Neuronal stem cell (in vitro differentiated cells): ENCODE measurements at regions not wholly inside any gene's neighbourhood (a gene's known extent, or its start where the extent isn't known, plus 50 kb on each side); places are given as distances from the start of the nearest gene placed in this dataset.

ENCODE experiments used
- DNase-seq: peaks from one replicate; pipeline ENCODE4 v3.0.0-alpha.2; 2013; ENCODE audit warnings: low spot score
- H2AFZ ChIP-seq: one replicate; pipeline ENCODE4 v1.6.1; 2013; ENCODE audit warnings: mild to moderate bottlenecking, low read length, inconsistent platforms
- H2AK5ac ChIP-seq: 2 replicates; pipeline ENCODE4 v1.6.1; 2013; ENCODE audit warnings: low read depth, mild to moderate bottlenecking, inconsistent platforms, low read length, moderate library complexity, mixed read lengths
- H2BK120ac ChIP-seq: 2 replicates; pipeline ENCODE4 v1.6.1; 2013; ENCODE audit warnings: low read depth, mild to moderate bottlenecking, inconsistent platforms, low read length, moderate library complexity, mixed read lengths
- H2BK12ac ChIP-seq: one replicate; pipeline ENCODE4 v1.6.1; 2013; ENCODE audit warnings: low read length, inconsistent platforms
- H2BK15ac ChIP-seq: 2 replicates; pipeline ENCODE4 v1.6.1; 2013; ENCODE audit warnings: mild to moderate bottlenecking, low read length, inconsistent platforms, mixed read lengths
- H2BK5ac ChIP-seq: one replicate; pipeline ENCODE4 v1.6.1; 2013; ENCODE audit warnings: inconsistent platforms, mild to moderate bottlenecking, low read length, moderate library complexity
- H3K14ac ChIP-seq: one replicate; pipeline ENCODE4 v1.6.1; 2013; ENCODE audit warnings: low read length, inconsistent platforms
- H3K18ac ChIP-seq: 2 replicates; pipeline ENCODE4 v1.6.1; 2013; ENCODE audit warnings: low read length, inconsistent platforms
- H3K23ac ChIP-seq: 2 replicates; pipeline ENCODE4 v1.6.1; 2013; ENCODE audit warnings: low read depth, mild to moderate bottlenecking, mixed read lengths, low read length, inconsistent platforms; ENCODE audit not compliant: poor library complexity
- H3K27ac ChIP-seq: replicated peaks from 3 replicates; pipeline ENCODE4 v1.5.1; 2013; ENCODE audit warnings: low read length, inconsistent platforms
- H3K27me3 ChIP-seq, 3 experiments: 2 replicates each; pipeline ENCODE4 v1.6.1; 2013; ENCODE audit warnings: low read length in 3 of 3, mild to moderate bottlenecking in 2 of 3, inconsistent platforms in 1 of 3, low read depth in 1 of 3, mixed read lengths in 1 of 3, moderate library complexity in 1 of 3; ENCODE audit not compliant: control insufficient read depth in 3 of 3, insufficient read depth in 3 of 3
- H3K36me3 ChIP-seq, 2 donors: replicated peaks in 1 of 2; 2 replicates each; pipeline ENCODE4 v1.6.1; 2013; ENCODE audit warnings: low read length in 2 of 2; ENCODE audit not compliant: control insufficient read depth in 2 of 2, insufficient read depth in 2 of 2
- H3K4ac ChIP-seq: 2 replicates; pipeline ENCODE4 v1.6.1; 2013; ENCODE audit warnings: inconsistent platforms, mild to moderate bottlenecking, low read length, moderate library complexity
- H3K4me1 ChIP-seq, 2 donors: 1 replicate in 1 of 2; 2 replicates in 1 of 2; pipeline ENCODE4 v1.6.1; 2013; ENCODE audit warnings: low read length in 2 of 2, low read depth in 1 of 2; ENCODE audit not compliant: control insufficient read depth in 2 of 2, insufficient read depth in 1 of 2
- H3K4me2 ChIP-seq: one replicate; pipeline ENCODE4 v1.6.1; 2013; ENCODE audit warnings: mild to moderate bottlenecking, low read length, inconsistent platforms; ENCODE audit not compliant: insufficient read depth, poor library complexity, severe bottlenecking
- H3K4me3 ChIP-seq, 2 donors: 2 replicates each; pipeline ENCODE4 v1.5.1; 2013; ENCODE audit warnings: low read length in 2 of 2, mild to moderate bottlenecking in 2 of 2, inconsistent platforms in 1 of 2, moderate library complexity in 1 of 2
- H3K79me1 ChIP-seq: one replicate; pipeline ENCODE4 v1.6.1; 2013; ENCODE audit warnings: low read depth, mild to moderate bottlenecking, inconsistent platforms, low read length, moderate library complexity
- H3K9ac ChIP-seq: one replicate; pipeline ENCODE4 v1.6.1; 2013; ENCODE audit warnings: mild to moderate bottlenecking, low read depth, low read length, inconsistent platforms; ENCODE audit not compliant: poor library complexity
- H3K9me3 ChIP-seq, 2 donors: replicated peaks in 1 of 2; 2 replicates each; pipeline versions ENCODE3 to v1.6.1; 2013; ENCODE audit warnings: low read length in 2 of 2, mild to moderate bottlenecking in 2 of 2, inconsistent platforms in 1 of 2, low read depth in 1 of 2, mixed read lengths in 1 of 2, moderate library complexity in 1 of 2; ENCODE audit not compliant: control insufficient read depth in 2 of 2, insufficient read depth in 1 of 2
- H4K8ac ChIP-seq: one replicate; pipeline ENCODE4 v1.6.1; 2013; ENCODE audit warnings: low read depth, mild to moderate bottlenecking, inconsistent platforms, low read length, moderate library complexity
- H4K91ac ChIP-seq: one replicate; pipeline ENCODE4 v1.6.1; 2013; ENCODE audit warnings: low read length, low read depth, mild to moderate bottlenecking, inconsistent platforms; ENCODE audit not compliant: poor library complexity
- WGBS, 2 donors: extraction: QIAGEN DNeasy Blood & Tissue Kit; methylation state at CpG; one replicate each; pipeline ENCODE4 v1.1.7; 2013; ENCODE audit warnings: missing lambda C conversion rate in 2 of 2, mixed read lengths in 1 of 2; ENCODE audit not compliant: insufficient read length in 2 of 2, insufficient replicate concordance in 1 of 2; ENCODE audit errors: extremely low coverage in 2 of 2; 5-methylcytosine and 5-hydroxymethylcytosine counted together

GRCh38 chr3:157618075-157618760, 115.0 kb upstream of the VEPH1 start:
- no peaks in the 10 kb centered on the region for H3K79me1 ChIP-seq
- no peak overlapping the region for H4K91ac ChIP-seq
- H3K4me3 ChIP-seq: no peak overlapping the region
- H3K4me2 ChIP-seq: no peak overlapping the region
- no peak overlapping the region for H3K9ac ChIP-seq
- H3K36me3 ChIP-seq: no peaks in the 10 kb centered on the region
- H3K14ac ChIP-seq: no peak overlapping the region
- no peak overlapping the region for H2BK12ac ChIP-seq
- H2AK5ac ChIP-seq: no peak overlapping the region
- H3K4me1 ChIP-seq: no peaks in the 10 kb centered on the region
- peaks cover 0 to 3% (median 0%) of the 10 kb centered on the region in 3 experiments for H3K27me3 ChIP-seq
- no peaks in the 10 kb centered on the region for H3K9me3 ChIP-seq
- H4K8ac ChIP-seq: no peak overlapping the region
- H2BK120ac ChIP-seq: no peak overlapping the region
- H3K23ac ChIP-seq: no peak overlapping the region
- H3K27ac ChIP-seq: no peak overlapping the region
- no peak overlapping the region for H3K18ac ChIP-seq
- H2AFZ ChIP-seq: peak overlapping the region; percentile 63
- H2BK5ac ChIP-seq: no peak overlapping the region
- DNase-seq: peak; percentile 43
- WGBS, 2 donors: no CpG with 5 or more reads among the region's 6 CpGs
- H3K4ac ChIP-seq: no peak overlapping the region
- no peak overlapping the region for H2BK15ac ChIP-seq

GRCh38 chr3:157614896-157615295, 111.7 kb upstream of the VEPH1 start:
- H3K9me3 ChIP-seq: no peaks in the 10 kb centered on the region
- no peak overlapping the region for H3K4ac ChIP-seq
- no peak overlapping the region for H2AFZ ChIP-seq
- H4K91ac ChIP-seq: no peak overlapping the region
- no peak overlapping the region for H3K9ac ChIP-seq
- no peak overlapping the region for H3K4me3 ChIP-seq
- no peak overlapping the region for H2AK5ac ChIP-seq
- H3K36me3 ChIP-seq: no peaks in the 10 kb centered on the region
- H2BK15ac ChIP-seq: no peak overlapping the region
- no peak overlapping the region for H2BK120ac ChIP-seq
- H3K27me3 ChIP-seq: no peaks in the 10 kb centered on the region
- H4K8ac ChIP-seq: no peak overlapping the region
- H3K14ac ChIP-seq: no peak overlapping the region
- no peak overlapping the region for H3K27ac ChIP-seq
- H3K4me2 ChIP-seq: no peak overlapping the region
- DNase-seq: no peak
- no peak overlapping the region for H2BK5ac ChIP-seq
- no peaks in the 10 kb centered on the region for H3K4me1 ChIP-seq
- H3K23ac ChIP-seq: no peak overlapping the region
- H2BK12ac ChIP-seq: no peak overlapping the region
- WGBS, 2 donors: no CpG with 5 or more reads among the region's 2 CpGs
- H3K18ac ChIP-seq: no peak overlapping the region
- no peaks in the 10 kb centered on the region for H3K79me1 ChIP-seq

GRCh38 chr3:157611536-157612076, 108.4 kb upstream of the VEPH1 start:
- no peaks in the 10 kb centered on the region for H3K4me1 ChIP-seq
- no peak overlapping the region for H3K23ac ChIP-seq
- no peak overlapping the region for H3K4me3 ChIP-seq
- H2AK5ac ChIP-seq: no peak overlapping the region
- no CpG with 5 or more reads among the region's 4 CpGs for WGBS, 2 donors
- no peak overlapping the region for H2AFZ ChIP-seq
- H4K91ac ChIP-seq: no peak overlapping the region
- H2BK120ac ChIP-seq: no peak overlapping the region
- H4K8ac ChIP-seq: no peak overlapping the region
- no peak overlapping the region for H3K4ac ChIP-seq
- H2BK12ac ChIP-seq: no peak overlapping the region
- H3K18ac ChIP-seq: no peak overlapping the region
- H3K27me3 ChIP-seq: no peaks in the 10 kb centered on the region
- no peak for DNase-seq
- no peaks in the 10 kb centered on the region for H3K9me3 ChIP-seq
- no peak overlapping the region for H3K14ac ChIP-seq
- H3K4me2 ChIP-seq: no peak overlapping the region
- H3K36me3 ChIP-seq: no peaks in the 10 kb centered on the region
- H3K27ac ChIP-seq: no peak overlapping the region
- H2BK5ac ChIP-seq: no peak overlapping the region
- no peaks in the 10 kb centered on the region for H3K79me1 ChIP-seq
- no peak overlapping the region for H2BK15ac ChIP-seq
- H3K9ac ChIP-seq: no peak overlapping the region

GRCh38 chr3:157610876-157611535, 107.8 kb upstream of the VEPH1 start:
- H2AFZ ChIP-seq: no peak overlapping the region
- no peaks in the 10 kb centered on the region for H3K36me3 ChIP-seq
- no peaks in the 10 kb centered on the region for H3K9me3 ChIP-seq
- H4K91ac ChIP-seq: no peak overlapping the region
- no peak overlapping the region for H2BK120ac ChIP-seq
- H3K4me3 ChIP-seq: no peak overlapping the region
- WGBS, 2 donors: no CpG with 5 or more reads among the region's 7 CpGs
- H3K27me3 ChIP-seq: no peaks in the 10 kb centered on the region
- no peak overlapping the region for H3K9ac ChIP-seq
- H2BK12ac ChIP-seq: no peak overlapping the region
- H2BK15ac ChIP-seq: no peak overlapping the region
- H2AK5ac ChIP-seq: no peak overlapping the region
- no peak overlapping the region for H3K23ac ChIP-seq
- no peak overlapping the region for H3K27ac ChIP-seq
- no peak overlapping the region for H3K4me2 ChIP-seq
- H3K18ac ChIP-seq: no peak overlapping the region
- H3K4me1 ChIP-seq: peaks cover 0 to 2% of the 10 kb centered on the region in 2 donors
- H4K8ac ChIP-seq: no peak overlapping the region
- H3K14ac ChIP-seq: no peak overlapping the region
- H2BK5ac ChIP-seq: no peak overlapping the region
- H3K4ac ChIP-seq: no peak overlapping the region
- no peak for DNase-seq
- no peaks in the 10 kb centered on the region for H3K79me1 ChIP-seq
